PC-3 (cell line): ENCODE measurements at regions not wholly inside any gene's neighbourhood (a gene's known extent, or its start where the extent isn't known, plus 50 kb on each side); places are given as distances from the start of the nearest gene placed in this dataset.

Source experiments
- ATAC-seq: fragments of 200-7000 bp; cut with Tn5 transposase; 2 replicates; pipeline ENCODE4 v1.9.1; 2020; ENCODE audit warnings: mild to moderate bottlenecking, moderate library complexity
- BruUV-seq: library from RNA; stranded (reverse); fragments of 400-500 nt; replicated peaks from 2 replicates; lab custom pipeline; 2021; lab: Mats Ljungman, UMichigan
- CTCF ChIA-PET: fragments of 300-600 bp; sonication (Branson Sonifier 250); formaldehyde crosslinking; loops from one replicate; lab custom pipeline; 2022; ENCODE audit warnings: antibody characterized with exemption; lab: Charles Lee
- POLR2A ChIA-PET: fragments of 300-600 bp; sonication (Branson Sonifier 250); formaldehyde crosslinking; loops from one replicate; lab custom pipeline; 2022; ENCODE audit warnings: antibody characterized with exemption; ENCODE audit not compliant: unreplicated experiment; lab: Charles Lee
- DNase-seq: peaks from one replicate; pipeline ENCODE4 v3.0.0-alpha.2; 2015
- H2AFZ ChIP-seq: fragments of 300-600 bp; sonication (generic); 2 replicates; pipeline ENCODE4 v1.6.0; 2016; ENCODE audit warnings: antibody characterized with exemption, low read length
- H3F3A ChIP-seq: fragments of 300-600 bp; sonication (generic); one replicate; pipeline ENCODE4 v1.6.0; 2017; ENCODE audit warnings: antibody characterized with exemption, low read length, control low read depth, mild to moderate bottlenecking; ENCODE audit not compliant: unreplicated experiment
- H3K27ac ChIP-seq: fragments of 300-600 bp; sonication (generic); 2 replicates; pipeline ENCODE4 v1.5.1; 2016; ENCODE audit warnings: mild to moderate bottlenecking, low read length
- H3K27me3 ChIP-seq: fragments of 300-600 bp; sonication (generic); 2 replicates; pipeline ENCODE4 v1.6.1; 2016; ENCODE audit warnings: low read length, mixed read lengths
- H3K36me3 ChIP-seq: fragments of 300-600 bp; sonication (generic); 2 replicates; pipeline ENCODE4 v1.6.1; 2016; ENCODE audit warnings: low read depth, mixed run types, low read length, mixed read lengths
- H3K4me1 ChIP-seq: fragments of 300-600 bp; sonication (generic); 2 replicates; pipeline ENCODE4 v1.5.1; 2016; ENCODE audit warnings: low read length; ENCODE audit not compliant: insufficient read depth
- H3K4me2 ChIP-seq: fragments of 300-600 bp; sonication (generic); 2 replicates; pipeline ENCODE4 v1.6.0; 2016; ENCODE audit warnings: low read length
- H3K4me3 ChIP-seq: fragments of 300-600 bp; sonication (generic); 2 replicates; pipeline ENCODE4 v1.5.1; 2016; ENCODE audit warnings: mild to moderate bottlenecking, low read length, mixed read lengths
- H3K79me2 ChIP-seq: fragments of 300-600 bp; sonication (generic); 2 replicates; pipeline ENCODE4 v1.6.1; 2017; ENCODE audit warnings: low read length, mixed read lengths
- H3K9ac ChIP-seq: fragments of 300-600 bp; sonication (generic); 2 replicates; pipeline ENCODE4 v1.6.0; 2016; ENCODE audit warnings: mild to moderate bottlenecking, low read length
- H3K9me2 ChIP-seq: fragments of 300-600 bp; sonication (generic); replicated peaks from 2 replicates; pipeline ENCODE4 v1.6.1; 2016; ENCODE audit warnings: mixed run types, low read length, mixed read lengths
- H3K9me3 ChIP-seq: fragments of 300-600 bp; sonication (generic); 2 replicates; pipeline ENCODE4 v1.6.1; 2016; ENCODE audit warnings: low read length, mixed read lengths
- H4K20me1 ChIP-seq: fragments of 300-600 bp; sonication (generic); 2 replicates; pipeline ENCODE4 v1.6.1; 2016; ENCODE audit warnings: low read length, mixed read lengths
- EZH2 ChIP-seq: fragments of 300-600 bp; sonication (generic); IDR thresholded peaks from one replicate; pipeline ENCODE4 v1.6.1; 2017; ENCODE audit warnings: antibody characterized with exemption, mild to moderate bottlenecking, low read length; ENCODE audit not compliant: unreplicated experiment
- EZH2phosphoT487 ChIP-seq: fragments of 300-600 bp; sonication (generic); IDR thresholded peaks from 2 replicates; pipeline ENCODE4 v1.6.1; 2018; ENCODE audit warnings: mild to moderate bottlenecking, antibody characterized with exemption, low read length, borderline replicate concordance
- intact Hi-C: fragments of 100-400 bp; cut with micrococcal nuclease; formaldehyde crosslinking; loops from 2 replicates; pipeline ENCODE4 v1.9.0; 2023
- TF ChIP-seq, protein P1 (sequence below): fragments of 300-600 bp; sonication (generic); conservative IDR thresholded peaks from 2 replicates; pipeline ENCODE4 v1.5.1; 2017; ENCODE audit warnings: antibody characterized with exemption, low read depth, mild to moderate bottlenecking, low read length

DNA sequence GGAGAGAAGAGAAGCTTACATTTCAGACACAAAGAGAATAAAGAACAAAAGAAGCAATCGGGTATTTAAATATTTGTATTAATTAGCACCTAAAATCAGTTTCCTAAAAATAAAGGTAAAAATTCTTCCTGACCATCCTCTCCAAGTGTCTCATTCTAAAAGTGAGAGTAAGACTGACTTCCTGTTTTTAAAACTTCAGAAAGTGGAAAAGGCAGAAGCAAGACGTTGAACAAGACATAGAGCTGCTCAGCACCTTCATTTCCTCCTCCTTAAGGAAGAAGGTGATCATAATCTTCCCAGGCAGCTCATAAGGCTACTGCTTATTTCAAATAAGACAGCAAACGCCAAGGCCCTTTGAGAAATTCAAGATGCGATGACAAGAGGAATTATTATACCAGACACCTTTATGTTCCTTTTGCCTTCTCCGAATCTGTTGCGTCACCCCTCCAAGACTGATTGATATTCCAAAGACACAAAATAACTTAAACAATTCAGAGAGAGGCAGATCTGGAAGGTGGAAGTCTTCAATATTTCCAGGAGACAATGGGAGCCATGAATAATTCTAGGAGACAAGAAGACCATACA is 238.8 kb upstream of the TLE3 start:
- Histone ChIP-seq H3K4me1 (no peaks in the 10 kb centered on the region), H3K27me3 (no peaks in the 10 kb centered on the region), H3K9me3 (no peaks in the 10 kb centered on the region), H3F3A (no peaks in the 10 kb centered on the region), H3K27ac (no peak overlapping the region), H3K4me2 (no peak overlapping the region), H3K79me2 (no peaks in the 10 kb centered on the region), H4K20me1 (no peaks in the 10 kb centered on the region), H3K9ac (no peak overlapping the region), H3K4me3 (no peak overlapping the region), H2AFZ (no peak overlapping the region), H3K9me2 (no peaks in the 10 kb centered on the region), H3K36me3 (no peaks in the 10 kb centered on the region)
- DNase-seq: no peak
- TF ChIP-seq EZH2phosphoT487 (no peak), EZH2 (no peak)
- TF ChIP-seq, protein P1, sequence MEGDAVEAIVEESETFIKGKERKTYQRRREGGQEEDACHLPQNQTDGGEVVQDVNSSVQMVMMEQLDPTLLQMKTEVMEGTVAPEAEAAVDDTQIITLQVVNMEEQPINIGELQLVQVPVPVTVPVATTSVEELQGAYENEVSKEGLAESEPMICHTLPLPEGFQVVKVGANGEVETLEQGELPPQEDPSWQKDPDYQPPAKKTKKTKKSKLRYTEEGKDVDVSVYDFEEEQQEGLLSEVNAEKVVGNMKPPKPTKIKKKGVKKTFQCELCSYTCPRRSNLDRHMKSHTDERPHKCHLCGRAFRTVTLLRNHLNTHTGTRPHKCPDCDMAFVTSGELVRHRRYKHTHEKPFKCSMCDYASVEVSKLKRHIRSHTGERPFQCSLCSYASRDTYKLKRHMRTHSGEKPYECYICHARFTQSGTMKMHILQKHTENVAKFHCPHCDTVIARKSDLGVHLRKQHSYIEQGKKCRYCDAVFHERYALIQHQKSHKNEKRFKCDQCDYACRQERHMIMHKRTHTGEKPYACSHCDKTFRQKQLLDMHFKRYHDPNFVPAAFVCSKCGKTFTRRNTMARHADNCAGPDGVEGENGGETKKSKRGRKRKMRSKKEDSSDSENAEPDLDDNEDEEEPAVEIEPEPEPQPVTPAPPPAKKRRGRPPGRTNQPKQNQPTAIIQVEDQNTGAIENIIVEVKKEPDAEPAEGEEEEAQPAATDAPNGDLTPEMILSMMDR: no peak
- POLR2A ChIA-PET: no interaction called here
- intact Hi-C loops: no loop called here
- no peak for ATAC-seq
- no TSS peak for BruUV-seq
- CTCF ChIA-PET: no interaction called here

DNA sequence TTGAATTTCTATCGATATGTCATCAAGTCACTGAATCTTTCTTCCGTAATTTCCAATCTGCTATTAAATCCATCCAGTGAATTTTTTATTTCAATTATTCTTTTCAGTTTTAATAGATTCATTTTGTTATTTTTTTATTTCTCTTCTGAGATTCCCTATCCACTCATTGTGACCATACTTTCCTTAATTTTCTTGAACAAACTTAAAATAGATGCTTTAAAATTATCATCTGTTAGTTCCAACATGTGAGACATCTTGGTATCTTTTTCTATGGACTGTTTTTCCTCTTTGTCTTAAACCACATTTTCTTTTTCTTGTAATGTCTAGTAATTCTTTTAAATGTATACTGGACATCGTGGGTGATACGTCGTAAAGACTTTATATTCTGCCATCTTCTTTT is 236.6 kb upstream of the TLE3 start:
- Histone ChIP-seq H3K9me3 (no peaks in the 10 kb centered on the region), H3K27ac (no peak overlapping the region), H3K4me3 (no peak overlapping the region), H2AFZ (no peak overlapping the region), H3K9ac (no peak overlapping the region), H3F3A (no peaks in the 10 kb centered on the region), H3K4me2 (no peak overlapping the region), H3K79me2 (no peaks in the 10 kb centered on the region), H3K27me3 (no peaks in the 10 kb centered on the region), H4K20me1 (no peaks in the 10 kb centered on the region), H3K36me3 (no peaks in the 10 kb centered on the region), H3K4me1 (no peaks in the 10 kb centered on the region), H3K9me2 (no peaks in the 10 kb centered on the region)
- no TSS peak for BruUV-seq
- ChIA-PET CTCF (no interaction called here), POLR2A (no interaction called here)
- intact Hi-C loops: no loop called here
- ATAC-seq (no peak), DNase-seq (no peak)
- TF ChIP-seq EZH2 (no peak), EZH2phosphoT487 (no peak)
- TF ChIP-seq, protein P1: no peak

DNA sequence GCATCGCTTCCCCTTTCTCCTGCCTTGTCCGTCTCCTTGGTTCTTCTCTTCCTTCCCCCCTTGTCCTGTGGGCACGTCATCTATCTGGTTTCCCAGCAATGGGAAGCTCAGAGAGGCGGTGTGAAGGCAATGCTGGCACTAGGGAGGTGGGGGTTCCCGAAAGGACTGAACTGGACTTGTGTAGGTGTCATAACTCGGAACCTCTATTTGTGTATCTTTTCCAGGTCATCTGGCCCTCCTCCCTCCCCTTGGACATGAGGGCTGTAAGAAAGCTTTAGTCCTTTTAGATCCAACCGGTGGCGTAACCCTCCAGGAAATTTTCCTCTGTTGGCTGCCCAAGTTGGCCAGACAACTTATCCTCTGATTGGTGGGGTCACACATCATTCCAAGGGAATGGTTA is 231.5 kb upstream of the TLE3 start:
- Histone ChIP-seq H3K79me2 (no peaks in the 10 kb centered on the region), H3F3A (no peaks in the 10 kb centered on the region), H3K4me2 (no peak overlapping the region), H3K9ac (no peak overlapping the region), H2AFZ (no peak overlapping the region), H3K27me3 (no peaks in the 10 kb centered on the region), H3K9me2 (no peaks in the 10 kb centered on the region), H3K36me3 (no peaks in the 10 kb centered on the region), H3K9me3 (no peaks in the 10 kb centered on the region), H3K27ac (no peak overlapping the region), H3K4me3 (no peak overlapping the region), H3K4me1 (peaks cover 7% of the 10 kb centered on the region), H4K20me1 (no peaks in the 10 kb centered on the region)
- ChIA-PET CTCF (no interaction called here), POLR2A (no interaction called here)
- BruUV-seq: no TSS peak
- intact Hi-C loops: no loop called here
- ATAC-seq (no peak), DNase-seq (no peak)
- TF ChIP-seq EZH2 (no peak), EZH2phosphoT487 (no peak)
- TF ChIP-seq, protein P1: no peak
